ENCODE measurements at regions not wholly inside any gene's neighbourhood (a gene's known extent, or its start where the extent isn't known, plus 50 kb on each side); places are given as distances from the start of the nearest gene placed in this dataset.

DNA sequence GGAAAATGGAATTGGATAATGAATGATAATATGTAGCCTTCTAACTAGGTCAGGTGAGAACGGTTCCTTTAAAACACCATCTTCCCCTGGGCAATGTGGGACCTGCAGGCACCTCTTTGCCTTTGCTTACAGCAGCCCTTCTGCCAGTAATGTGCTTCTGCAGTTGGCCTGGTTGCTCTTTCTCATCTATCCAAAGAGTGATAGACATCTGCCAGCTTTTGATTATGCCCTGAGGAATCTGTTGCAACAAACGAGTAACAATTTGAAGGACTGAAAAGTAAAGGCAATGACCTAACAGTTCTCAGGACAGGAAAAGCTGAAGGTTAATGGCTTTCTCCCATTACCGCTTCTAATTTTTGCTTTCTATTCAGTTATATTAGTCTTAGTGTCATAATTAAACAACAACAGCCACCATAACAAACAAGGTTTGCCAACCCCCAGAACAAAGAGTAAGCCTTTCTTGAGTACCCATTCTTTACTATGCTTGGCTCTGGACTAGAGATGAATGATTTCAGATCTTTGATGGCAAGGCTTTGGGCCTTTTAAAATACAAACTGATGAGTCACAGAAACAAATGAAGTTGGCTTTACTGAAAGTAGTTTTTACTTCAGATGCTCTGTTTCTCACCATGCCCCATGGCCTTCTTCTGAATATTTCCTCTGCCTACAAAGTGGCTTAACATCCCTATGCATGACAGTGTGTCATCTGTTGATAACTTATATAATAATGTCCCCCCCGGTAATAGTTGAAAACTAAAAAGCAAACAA is 76.1 kb upstream of the KRR1 start:
- CTCF ChIA-PET: no interaction called here
- H3K27ac ChIP-seq: no peak overlapping the region
- POLR2A ChIA-PET (ENCODE audit: low non-redundant PET): no interaction called here
- TF ChIP-seq, protein P1, sequence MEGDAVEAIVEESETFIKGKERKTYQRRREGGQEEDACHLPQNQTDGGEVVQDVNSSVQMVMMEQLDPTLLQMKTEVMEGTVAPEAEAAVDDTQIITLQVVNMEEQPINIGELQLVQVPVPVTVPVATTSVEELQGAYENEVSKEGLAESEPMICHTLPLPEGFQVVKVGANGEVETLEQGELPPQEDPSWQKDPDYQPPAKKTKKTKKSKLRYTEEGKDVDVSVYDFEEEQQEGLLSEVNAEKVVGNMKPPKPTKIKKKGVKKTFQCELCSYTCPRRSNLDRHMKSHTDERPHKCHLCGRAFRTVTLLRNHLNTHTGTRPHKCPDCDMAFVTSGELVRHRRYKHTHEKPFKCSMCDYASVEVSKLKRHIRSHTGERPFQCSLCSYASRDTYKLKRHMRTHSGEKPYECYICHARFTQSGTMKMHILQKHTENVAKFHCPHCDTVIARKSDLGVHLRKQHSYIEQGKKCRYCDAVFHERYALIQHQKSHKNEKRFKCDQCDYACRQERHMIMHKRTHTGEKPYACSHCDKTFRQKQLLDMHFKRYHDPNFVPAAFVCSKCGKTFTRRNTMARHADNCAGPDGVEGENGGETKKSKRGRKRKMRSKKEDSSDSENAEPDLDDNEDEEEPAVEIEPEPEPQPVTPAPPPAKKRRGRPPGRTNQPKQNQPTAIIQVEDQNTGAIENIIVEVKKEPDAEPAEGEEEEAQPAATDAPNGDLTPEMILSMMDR (conservative IDR thresholded peaks at IDR 0.05; ENCODE audit: low read depth): no peak
- no peak for DNase-seq (ENCODE audit: low spot score)

GRCh38 chr12:75585330-75585729 is 73.9 kb upstream of the KRR1 start:
- peak; percentile 50 for DNase-seq (ENCODE audit: low spot score)
- no peak overlapping the region for H3K27ac ChIP-seq
- TF ChIP-seq, protein P1 (conservative IDR thresholded peaks at IDR 0.05; ENCODE audit: low read depth): no peak
- ChIA-PET POLR2A (ENCODE audit: low non-redundant PET) (no interaction called here), CTCF (interaction anchor here (0.7 kb wide), 1 partner anchor 408 kb away, joined by 3 read pairs; no protein-coding TSS in a partner anchor)

GRCh38 chr12:75583355-75583754 is 71.9 kb upstream of the KRR1 start:
- ChIA-PET POLR2A (ENCODE audit: low non-redundant PET) (no interaction called here), CTCF (no interaction called here)
- TF ChIP-seq, protein P1 (conservative IDR thresholded peaks at IDR 0.05; ENCODE audit: low read depth): no peak
- H3K27ac ChIP-seq: no peak overlapping the region
- DNase-seq (ENCODE audit: low spot score): no peak

DNA sequence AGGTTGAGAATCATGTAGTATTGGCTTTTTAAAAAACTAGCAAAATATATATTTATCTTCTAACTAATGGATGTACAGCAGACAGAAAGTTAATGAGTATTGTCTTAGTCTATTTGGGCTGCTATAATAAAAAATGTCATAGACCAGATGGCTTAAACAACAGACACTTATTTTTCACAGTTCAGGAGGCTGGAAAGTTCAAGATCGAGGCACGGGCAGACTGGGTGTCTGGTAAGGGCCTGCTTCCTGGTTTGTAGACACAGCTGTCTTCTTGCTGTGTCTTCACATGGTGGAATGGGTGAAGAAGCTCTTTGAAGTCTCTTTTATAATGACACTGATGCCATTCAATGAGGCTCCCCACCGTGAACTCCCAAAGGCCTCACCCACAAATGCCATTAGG is 70.1 kb upstream of the KRR1 start:
- H3K27ac ChIP-seq: no peak overlapping the region
- ChIA-PET POLR2A (ENCODE audit: low non-redundant PET) (no interaction called here), CTCF (interaction anchor here (0.5 to 0.6 kb wide), 2 partner anchors 29 to 30 kb away, joined by 3 to 4 read pairs; no protein-coding TSS in a partner anchor)
- DNase-seq (ENCODE audit: low spot score): no peak
- TF ChIP-seq, protein P1 (conservative IDR thresholded peaks at IDR 0.05; ENCODE audit: low read depth): no peak

GRCh38 chr12:75579552-75579951 is 68.1 kb upstream of the KRR1 start:
- POLR2A ChIA-PET (ENCODE audit: low non-redundant PET): no interaction called here
- TF ChIP-seq, protein P1 (conservative IDR thresholded peaks at IDR 0.05; ENCODE audit: low read depth): no peak
- no peak overlapping the region for H3K27ac ChIP-seq
- no peak for DNase-seq (ENCODE audit: low spot score)
- CTCF ChIA-PET: interaction anchor here (0.6 kb wide), 1 partner anchor 457 kb away, joined by 3 read pairs; no protein-coding TSS in a partner anchor

GRCh38 chr12:75578546-75578945 is 67.1 kb upstream of the KRR1 start:
- DNase-seq (ENCODE audit: low spot score): no peak
- ChIA-PET POLR2A (ENCODE audit: low non-redundant PET) (no interaction called here), CTCF (no interaction called here)
- TF ChIP-seq, protein P1 (conservative IDR thresholded peaks at IDR 0.05; ENCODE audit: low read depth): no peak
- H3K27ac ChIP-seq: no peak overlapping the region

Measured in RWPE1 (cell line).